ENCODE measurements at regions not wholly inside any gene's neighbourhood (a gene's known extent, or its start where the extent isn't known, plus 50 kb on each side); places are given as distances from the start of the nearest gene placed in this dataset.
"Not testable (repeated sequence)": the region's sequence is repeated elsewhere in the genome, so short reads cannot be mapped to it uniquely, and the experiment has no call there.

DNA sequence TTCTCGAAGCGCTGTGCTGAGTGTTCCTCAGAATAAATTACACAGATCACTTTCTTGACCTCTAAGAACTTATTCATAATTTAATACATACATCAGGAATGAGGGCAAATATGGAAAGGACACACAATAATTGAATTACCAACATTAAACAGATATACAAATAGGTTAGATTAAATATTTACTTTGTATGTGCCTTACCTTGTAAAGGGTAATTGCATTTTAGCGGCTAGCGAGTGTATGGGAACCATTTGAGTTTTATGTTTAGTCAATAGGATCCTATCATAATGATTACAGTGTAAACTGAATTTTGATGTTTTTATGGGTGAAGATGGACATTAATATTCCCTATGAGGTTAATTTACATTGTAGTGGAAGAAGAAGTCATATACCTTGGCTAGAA is 1187.1 kb upstream of the WWC1 start:
- Histone ChIP-seq H3K9ac (ENCODE audit: extremely low read depth, low read length, poor library complexity, severe bottlenecking) (no peak overlapping the region), H3K27ac (ENCODE audit: low read depth, low read length) (no peak overlapping the region), H3K4me3 (ENCODE audit: low read length) (no peak overlapping the region), H3K4me1 (ENCODE audit: control insufficient read depth, insufficient read depth, low read length) (no peaks in the 10 kb centered on the region), H3K27me3 (ENCODE audit: control insufficient read depth, insufficient read depth, low read length, poor library complexity, severe bottlenecking) (no peaks in the 10 kb centered on the region), H3K9me3 (ENCODE audit: control insufficient read depth, low read length) (no peaks in the 10 kb centered on the region), H3K36me3 (ENCODE audit: control insufficient read depth, insufficient read depth, low read length) (no peaks in the 10 kb centered on the region)
- H3K4me1 Mint-ChIP-seq: no peaks in the 10 kb centered on the region
- DNase-seq: no peak
- no peak for TF ChIP-seq CTCF (conservative IDR thresholded peaks at IDR 0.05)
- H3K36me3 Mint-ChIP-seq (ENCODE audit: low read depth): no peaks in the 10 kb centered on the region
- H3K27me3 Mint-ChIP-seq (ENCODE audit: insufficient read depth): no peaks in the 10 kb centered on the region
- no peak overlapping the region for H3K4me3 Mint-ChIP-seq
- H3K9me3 Mint-ChIP-seq: no peaks in the 10 kb centered on the region
- no peak overlapping the region for H3K27ac Mint-ChIP-seq
- 90 to 93% methylated on average over 2 to 4 of the region's 4 CpGs for WGBS, 2 experiments (ENCODE audit: insufficient coverage in 1 of 2, insufficient read length in 1 of 2)

DNA sequence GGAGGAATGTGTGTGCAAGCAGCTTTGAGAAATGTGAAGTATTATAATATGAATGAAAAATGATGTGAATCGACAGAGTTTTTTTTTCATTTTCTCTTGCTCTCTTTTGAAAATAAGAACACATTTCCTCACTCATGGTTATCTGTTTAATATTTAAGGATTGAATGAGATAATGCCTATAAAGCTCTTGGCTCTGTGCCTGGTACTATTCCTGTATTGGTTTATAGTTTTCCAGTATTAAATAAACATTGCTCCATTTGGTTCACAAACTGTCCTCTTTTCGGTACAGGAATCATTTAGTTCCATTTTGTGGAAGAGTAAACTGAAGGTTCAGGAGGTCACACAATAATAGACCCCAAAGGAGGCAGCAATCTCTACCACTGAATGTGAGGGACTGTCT is 1185.5 kb upstream of the WWC1 start:
- no peaks in the 10 kb centered on the region for H3K4me1 Mint-ChIP-seq
- Histone ChIP-seq H3K36me3 (ENCODE audit: control insufficient read depth, insufficient read depth, low read length) (no peaks in the 10 kb centered on the region), H3K27ac (ENCODE audit: low read depth, low read length) (no peak overlapping the region), H3K27me3 (ENCODE audit: control insufficient read depth, insufficient read depth, low read length, poor library complexity, severe bottlenecking) (no peaks in the 10 kb centered on the region), H3K9ac (ENCODE audit: extremely low read depth, low read length, poor library complexity, severe bottlenecking) (no peak overlapping the region), H3K9me3 (ENCODE audit: control insufficient read depth, low read length) (no peaks in the 10 kb centered on the region), H3K4me3 (ENCODE audit: low read length) (no peak overlapping the region), H3K4me1 (ENCODE audit: control insufficient read depth, insufficient read depth, low read length) (no peaks in the 10 kb centered on the region)
- H3K4me3 Mint-ChIP-seq: no peak overlapping the region
- H3K9me3 Mint-ChIP-seq: no peaks in the 10 kb centered on the region
- no peaks in the 10 kb centered on the region for H3K36me3 Mint-ChIP-seq (ENCODE audit: low read depth)
- no peak for TF ChIP-seq CTCF (conservative IDR thresholded peaks at IDR 0.05)
- 100% methylated on average over 1 to 2 of the region's 2 CpGs for WGBS, 2 experiments (ENCODE audit: insufficient coverage in 1 of 2, insufficient read length in 1 of 2)
- H3K27me3 Mint-ChIP-seq (ENCODE audit: insufficient read depth): no peaks in the 10 kb centered on the region
- H3K27ac Mint-ChIP-seq: no peak overlapping the region
- DNase-seq: no peak

- Mint-ChIP-seq H3K27me3 (ENCODE audit: insufficient read depth) (no peaks in the 10 kb centered on the region), H3K27ac (no peak overlapping the region), H3K9me3 (no peaks in the 10 kb centered on the region), H3K4me3 (no peak overlapping the region), H3K4me1 (no peaks in the 10 kb centered on the region), H3K36me3 (ENCODE audit: low read depth) (no peaks in the 10 kb centered on the region)
- Histone ChIP-seq H3K4me1 (ENCODE audit: control insufficient read depth, insufficient read depth, low read length) (no peaks in the 10 kb centered on the region), H3K9me3 (ENCODE audit: control insufficient read depth, low read length) (no peaks in the 10 kb centered on the region), H3K9ac (ENCODE audit: extremely low read depth, low read length, poor library complexity, severe bottlenecking) (no peak overlapping the region), H3K4me3 (ENCODE audit: low read length) (no peak overlapping the region), H3K27ac (ENCODE audit: low read depth, low read length) (no peak overlapping the region), H3K27me3 (ENCODE audit: control insufficient read depth, insufficient read depth, low read length, poor library complexity, severe bottlenecking) (no peaks in the 10 kb centered on the region), H3K36me3 (ENCODE audit: control insufficient read depth, insufficient read depth, low read length) (no peaks in the 10 kb centered on the region)
- DNase-seq: no peak
- no peak for TF ChIP-seq CTCF (conservative IDR thresholded peaks at IDR 0.05)
- 97 to 100% methylated on average over 1 to 3 of the region's 4 CpGs for WGBS, 2 experiments (ENCODE audit: insufficient coverage in 1 of 2, insufficient read length in 1 of 2)
These were observed 1183.8 kb upstream of the WWC1 start for GRCh38 chr5:167107684-167108083.

DNA sequence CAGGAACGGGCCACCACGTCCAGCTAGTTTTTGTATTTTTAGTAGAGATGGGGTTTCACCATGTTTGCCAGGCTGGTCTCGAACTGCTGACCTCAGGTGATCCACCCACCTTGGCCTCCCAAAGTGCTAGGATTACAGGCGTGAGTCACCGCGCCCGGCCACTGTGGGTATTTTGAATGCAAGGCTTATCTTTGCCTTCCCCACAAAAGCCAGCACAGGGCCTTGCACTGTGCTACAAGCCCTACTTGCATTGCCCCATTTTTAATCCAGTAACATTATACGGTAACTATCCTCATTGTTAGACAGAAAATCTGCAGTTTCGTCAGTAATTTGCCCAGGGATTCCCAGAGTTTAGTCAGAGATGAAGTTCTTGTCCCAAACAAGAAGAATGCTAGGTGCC is 1183.2 kb upstream of the WWC1 start:
- not testable (repeated sequence) for H3K27me3 ChIP-seq (ENCODE audit: control insufficient read depth, insufficient read depth, low read length, poor library complexity, severe bottlenecking); H3K9me3 Mint-ChIP-seq; H3K4me1 Mint-ChIP-seq; H3K36me3 Mint-ChIP-seq (ENCODE audit: low read depth); DNase-seq; H3K4me1 ChIP-seq (ENCODE audit: control insufficient read depth, insufficient read depth, low read length); H3K36me3 ChIP-seq (ENCODE audit: control insufficient read depth, insufficient read depth, low read length); H3K9me3 ChIP-seq (ENCODE audit: control insufficient read depth, low read length); H3K4me3 Mint-ChIP-seq; H3K27ac ChIP-seq (ENCODE audit: low read depth, low read length); H3K4me3 ChIP-seq (ENCODE audit: low read length); H3K9ac ChIP-seq (ENCODE audit: extremely low read depth, low read length, poor library complexity, severe bottlenecking); H3K27ac Mint-ChIP-seq; H3K27me3 Mint-ChIP-seq (ENCODE audit: insufficient read depth)
- WGBS, 2 experiments (ENCODE audit: insufficient coverage in 1 of 2, insufficient read length in 1 of 2): 83 to 92% methylated on average over 7 to 9 of the region's 9 CpGs

All from endodermal cell (in vitro differentiated cells).